PFSK-1 (cell line): ENCODE measurements at regions not wholly inside any gene's neighbourhood (a gene's known extent, or its start where the extent isn't known, plus 50 kb on each side); places are given as distances from the start of the nearest gene placed in this dataset.

Source experiments
- FOXP2 ChIP-seq: optimal IDR thresholded peaks from 2 replicates; pipeline ENCODE3; 2011; ENCODE audit warnings: borderline replicate concordance, control low read depth, inconsistent platforms; ENCODE audit not compliant: insufficient read depth; ENCODE audit errors: extremely low read length, extremely low read depth
- POLR2AphosphoS5 ChIP-seq: IDR thresholded peaks from 2 replicates; pipeline ENCODE4 v1.6.1; 2012; ENCODE audit warnings: low read depth, mild to moderate bottlenecking, control low read depth, low read length, moderate library complexity
- SIN3A ChIP-seq: IDR thresholded peaks from 2 replicates; pipeline ENCODE4 v1.6.1; 2012; ENCODE audit warnings: mild to moderate bottlenecking, low read length, moderate library complexity, borderline replicate concordance; ENCODE audit not compliant: insufficient read depth
- TAF1 ChIP-seq: IDR thresholded peaks from 2 replicates; pipeline ENCODE4 v1.6.1; 2012; ENCODE audit warnings: low read length, control low read depth, borderline replicate concordance; ENCODE audit not compliant: insufficient read depth
- TF ChIP-seq, protein P1 (sequence below), 2 experiments: IDR thresholded peaks; 2 replicates each; pipeline versions ENCODE4 v1.6.1 to v1.8.0; 2011 to 2012; ENCODE audit warnings: low read depth in 2 of 2, low read length in 2 of 2, control low read depth in 1 of 2, inconsistent platforms in 1 of 2, mild to moderate bottlenecking in 1 of 2, moderate library complexity in 1 of 2; ENCODE audit not compliant: insufficient read depth in 1 of 2

DNA sequence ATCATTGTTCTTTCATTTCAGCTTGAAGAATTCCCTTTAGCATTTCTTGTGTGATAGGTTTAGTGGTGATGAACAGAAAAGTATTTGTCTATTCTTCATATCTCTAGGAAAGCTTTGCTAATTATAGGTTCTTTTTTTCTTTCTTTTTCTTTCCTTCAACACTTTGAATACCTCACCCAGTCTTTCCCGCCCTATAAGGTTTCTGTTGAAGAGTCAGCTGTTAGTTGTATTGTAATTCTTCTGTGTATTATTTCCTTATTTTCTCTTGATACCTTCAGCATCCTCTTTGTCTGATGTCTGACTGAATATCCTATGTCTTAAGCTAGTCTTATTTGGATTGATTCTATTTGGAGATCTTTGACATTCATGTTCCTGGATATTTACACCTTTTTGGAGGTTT lies 1989.4 kb downstream of the PCDH9 start:
- TF ChIP-seq POLR2AphosphoS5 (no peak), TAF1 (no peak), SIN3A (no peak), FOXP2 (no peak)
- TF ChIP-seq, protein P1, sequence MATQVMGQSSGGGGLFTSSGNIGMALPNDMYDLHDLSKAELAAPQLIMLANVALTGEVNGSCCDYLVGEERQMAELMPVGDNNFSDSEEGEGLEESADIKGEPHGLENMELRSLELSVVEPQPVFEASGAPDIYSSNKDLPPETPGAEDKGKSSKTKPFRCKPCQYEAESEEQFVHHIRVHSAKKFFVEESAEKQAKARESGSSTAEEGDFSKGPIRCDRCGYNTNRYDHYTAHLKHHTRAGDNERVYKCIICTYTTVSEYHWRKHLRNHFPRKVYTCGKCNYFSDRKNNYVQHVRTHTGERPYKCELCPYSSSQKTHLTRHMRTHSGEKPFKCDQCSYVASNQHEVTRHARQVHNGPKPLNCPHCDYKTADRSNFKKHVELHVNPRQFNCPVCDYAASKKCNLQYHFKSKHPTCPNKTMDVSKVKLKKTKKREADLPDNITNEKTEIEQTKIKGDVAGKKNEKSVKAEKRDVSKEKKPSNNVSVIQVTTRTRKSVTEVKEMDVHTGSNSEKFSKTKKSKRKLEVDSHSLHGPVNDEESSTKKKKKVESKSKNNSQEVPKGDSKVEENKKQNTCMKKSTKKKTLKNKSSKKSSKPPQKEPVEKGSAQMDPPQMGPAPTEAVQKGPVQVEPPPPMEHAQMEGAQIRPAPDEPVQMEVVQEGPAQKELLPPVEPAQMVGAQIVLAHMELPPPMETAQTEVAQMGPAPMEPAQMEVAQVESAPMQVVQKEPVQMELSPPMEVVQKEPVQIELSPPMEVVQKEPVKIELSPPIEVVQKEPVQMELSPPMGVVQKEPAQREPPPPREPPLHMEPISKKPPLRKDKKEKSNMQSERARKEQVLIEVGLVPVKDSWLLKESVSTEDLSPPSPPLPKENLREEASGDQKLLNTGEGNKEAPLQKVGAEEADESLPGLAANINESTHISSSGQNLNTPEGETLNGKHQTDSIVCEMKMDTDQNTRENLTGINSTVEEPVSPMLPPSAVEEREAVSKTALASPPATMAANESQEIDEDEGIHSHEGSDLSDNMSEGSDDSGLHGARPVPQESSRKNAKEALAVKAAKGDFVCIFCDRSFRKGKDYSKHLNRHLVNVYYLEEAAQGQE (IDR thresholded peaks at IDR 0.05; ENCODE audit: insufficient read depth in 1 of 2, low read depth in 2 of 2, low read length in 2 of 2) = no peak
